ENCODE measurements at regions not wholly inside any gene's neighbourhood (a gene's known extent, or its start where the extent isn't known, plus 50 kb on each side); places are given as distances from the start of the nearest gene placed in this dataset.

GRCh38 chr16:86045591-86045971, 146.6 kb downstream of the IRF8 start:
- TF ChIP-seq GABPA (IDR thresholded peaks at IDR 0.05; ENCODE audit: low read depth) (no peak), POLR2AphosphoS5 (IDR thresholded peaks at IDR 0.05; ENCODE audit: low read depth) (no peak), CTCF (IDR thresholded peaks at IDR 0.05; ENCODE audit: insufficient read depth, low read length) (no peak), SPI1 (IDR thresholded peaks at IDR 0.05; ENCODE audit: borderline replicate concordance, low read depth) (no peak)
- no peak overlapping the region for H3K4me3 ChIP-seq (replicated peaks; ENCODE audit: insufficient read depth, low read length)
- no peaks in the 10 kb centered on the region for H3K27me3 ChIP-seq (ENCODE audit: insufficient read depth, poor library complexity, severe bottlenecking)
- no peak overlapping the region for H3K27ac ChIP-seq (replicated peaks)
- DNase-seq (ENCODE audit: low read depth in 1 of 2, low spot score in 1 of 2) = no peak

- no peak for DNase-seq (ENCODE audit: low read depth in 1 of 2, low spot score in 1 of 2)
- TF ChIP-seq POLR2AphosphoS5 (IDR thresholded peaks at IDR 0.05; ENCODE audit: low read depth) (no peak), REST (IDR thresholded peaks at IDR 0.05; ENCODE audit: insufficient replicate concordance, low read depth) (no peak), CTCF (IDR thresholded peaks at IDR 0.05; ENCODE audit: insufficient read depth, low read length) (no peak), SPI1 (IDR thresholded peaks at IDR 0.05; ENCODE audit: borderline replicate concordance, low read depth) (no peak), GABPA (IDR thresholded peaks at IDR 0.05; ENCODE audit: low read depth) (no peak)
- Histone ChIP-seq H3K4me3 (replicated peaks; ENCODE audit: insufficient read depth, low read length) (no peak overlapping the region), H3K27me3 (ENCODE audit: insufficient read depth, poor library complexity, severe bottlenecking) (no peaks in the 10 kb centered on the region), H3K27ac (replicated peaks) (no peak overlapping the region)
Observed at GRCh38 chr16:86046026-86046425, 147.1 kb downstream of the IRF8 start.

GRCh38 chr16:86046667-86047270, 147.8 kb downstream of the IRF8 start:
- DNase-seq (ENCODE audit: low read depth in 1 of 2, low spot score in 1 of 2) = no peak
- TF ChIP-seq CTCF (IDR thresholded peaks at IDR 0.05; ENCODE audit: insufficient read depth, low read length) (no peak), GABPA (IDR thresholded peaks at IDR 0.05; ENCODE audit: low read depth) (no peak), REST (IDR thresholded peaks at IDR 0.05; ENCODE audit: insufficient replicate concordance, low read depth) (no peak), POLR2AphosphoS5 (IDR thresholded peaks at IDR 0.05; ENCODE audit: low read depth) (no peak), SPI1 (IDR thresholded peaks at IDR 0.05; ENCODE audit: borderline replicate concordance, low read depth) (no peak)
- H3K27ac ChIP-seq (replicated peaks) = no peak overlapping the region
- no peaks in the 10 kb centered on the region for H3K27me3 ChIP-seq (ENCODE audit: insufficient read depth, poor library complexity, severe bottlenecking)
- H3K4me3 ChIP-seq (replicated peaks; ENCODE audit: insufficient read depth, low read length) = no peak overlapping the region

- no peak overlapping the region for H3K27ac ChIP-seq (replicated peaks)
- no peaks in the 10 kb centered on the region for H3K27me3 ChIP-seq (ENCODE audit: insufficient read depth, poor library complexity, severe bottlenecking)
- no peak overlapping the region for H3K4me3 ChIP-seq (replicated peaks; ENCODE audit: insufficient read depth, low read length)
- no peak for TF ChIP-seq REST (IDR thresholded peaks at IDR 0.05; ENCODE audit: insufficient replicate concordance, low read depth)
- TF ChIP-seq POLR2AphosphoS5 (IDR thresholded peaks at IDR 0.05; ENCODE audit: low read depth) = no peak
- TF ChIP-seq GABPA (IDR thresholded peaks at IDR 0.05; ENCODE audit: low read depth) = no peak
- no peak for TF ChIP-seq CTCF (IDR thresholded peaks at IDR 0.05; ENCODE audit: insufficient read depth, low read length)
- TF ChIP-seq SPI1 (IDR thresholded peaks at IDR 0.05; ENCODE audit: borderline replicate concordance, low read depth) = no peak
- DNase-seq (ENCODE audit: low read depth in 1 of 2, low spot score in 1 of 2) = no peak
Observed at GRCh38 chr16:86048221-86048620, 149.3 kb downstream of the IRF8 start.

All from HL-60 (cell line).